ENCODE measurements at regions not wholly inside any gene's neighbourhood (a gene's known extent, or its start where the extent isn't known, plus 50 kb on each side); places are given as distances from the start of the nearest gene placed in this dataset.

- H2BK5ac ChIP-seq (ENCODE audit: low read depth, low read length): no peak overlapping the region
- H2BK120ac ChIP-seq (replicated peaks; ENCODE audit: low read depth, low read length): no peak overlapping the region
- FAIRE-seq (no peak), DNase-seq (ENCODE audit: low read depth in 1 of 2, low spot score in 2 of 2) (no peak)
- peaks cover 0 to 4% (median 1%) of the 10 kb centered on the region in 4 experiments; a peak in 4 of 7 replicates for H3K4me1 ChIP-seq (replicated peaks in 1 of 4; ENCODE audit: control insufficient read depth in 3 of 4, insufficient read depth in 4 of 4, low read length in 3 of 4)
- H3K23ac ChIP-seq (ENCODE audit: insufficient read length): no peak overlapping the region
- no peak overlapping the region for H2AK5ac ChIP-seq (ENCODE audit: low read depth, low read length)
- no peaks in the 10 kb centered on the region for H4K20me1 ChIP-seq (replicated peaks in 1 of 2; ENCODE audit: control insufficient read depth in 1 of 2, insufficient read depth in 2 of 2, low read length in 2 of 2)
- no peak overlapping the region for H3K18ac ChIP-seq (ENCODE audit: extremely low read depth, low read length)
- ChIA-PET POLR2A (ENCODE audit: partially characterized antibody) (no interaction called here), CTCF (ENCODE audit: partially characterized antibody) (interaction anchor here (1.2 kb wide), 1 partner anchor 8 kb away, joined by 4 read pairs; no protein-coding TSS in a partner anchor)
- H3K14ac ChIP-seq (ENCODE audit: insufficient read length): no peak overlapping the region
- no peaks in the 10 kb centered on the region for H3K79me2 ChIP-seq (ENCODE audit: control insufficient read depth in 1 of 2, insufficient read depth in 2 of 2, low read length in 2 of 2)
- H2BK20ac ChIP-seq (ENCODE audit: low read length): no peak overlapping the region
- H3K4me3 ChIP-seq (ENCODE audit: extremely low read depth in 1 of 4, insufficient read depth in 2 of 4, low read depth in 3 of 4, low read length in 4 of 4): no peak overlapping the region
- no peaks in the 10 kb centered on the region; a peak in 1 of 7 replicates for H3K27me3 ChIP-seq (replicated peaks in 1 of 4; ENCODE audit: control insufficient read depth in 3 of 4, extremely low read depth in 1 of 4, insufficient read depth in 3 of 4, low read length in 3 of 4)
- WGBS, 2 experiments (ENCODE audit: extremely low coverage in 1 of 2, insufficient coverage in 1 of 2, insufficient read length in 1 of 2, insufficient replicate concordance in 2 of 2, low coverage in 1 of 2, low lambda C conversion rate in 2 of 2, missing lambda C conversion rate in 1 of 2): 95% methylated on average over 4 of the region's 4 CpGs; no CpG with 5 or more reads in 1 of the 2 experiments
- no peak overlapping the region for H2BK15ac ChIP-seq (ENCODE audit: low read length)
- H3K27ac ChIP-seq (ENCODE audit: low read depth, low read length): no peak overlapping the region
- H3K4ac ChIP-seq (replicated peaks; ENCODE audit: insufficient read length, low read depth, low read length): no peak overlapping the region
- no peaks in the 10 kb centered on the region for H3K9me3 ChIP-seq (ENCODE audit: insufficient read depth in 2 of 2, low read depth in 1 of 2, low read length in 1 of 2)
- H4K91ac ChIP-seq (replicated peaks; ENCODE audit: insufficient read length, low read length): no peak overlapping the region
- no peak overlapping the region for H3K56ac ChIP-seq (replicated peaks; ENCODE audit: insufficient read length, low read depth, low read length)
- H2AFZ ChIP-seq (ENCODE audit: low read length): no peak overlapping the region
- H4K8ac ChIP-seq (ENCODE audit: extremely low read depth, insufficient read depth, low read length): no peak overlapping the region
- no peak overlapping the region for H3K9ac ChIP-seq (replicated peaks in 1 of 4; ENCODE audit: extremely low read depth in 1 of 4, low read depth in 3 of 4, low read length in 3 of 4)
- H3K36me3 ChIP-seq (ENCODE audit: control insufficient read depth in 2 of 4, insufficient read depth in 4 of 4, low read length in 3 of 4): no peaks in the 10 kb centered on the region
- H3K79me1 ChIP-seq (ENCODE audit: low read depth, low read length): no peaks in the 10 kb centered on the region
- no peak overlapping the region for H3K4me2 ChIP-seq (ENCODE audit: insufficient read depth in 1 of 2, low read depth in 2 of 2, low read length in 2 of 2)
- H4K5ac ChIP-seq (ENCODE audit: insufficient read length, low read depth, low read length): no peak overlapping the region
- H3K23me2 ChIP-seq (ENCODE audit: low read depth, low read length): no peaks in the 10 kb centered on the region
- no peak overlapping the region for H2BK12ac ChIP-seq (ENCODE audit: low read depth, low read length)
- TF ChIP-seq SP4 (IDR thresholded peaks at IDR 0.05; ENCODE audit: low read length) (no peak), JUND (IDR thresholded peaks at IDR 0.05; ENCODE audit: low read length) (no peak), NANOG (IDR thresholded peaks at IDR 0.05; ENCODE audit: insufficient read depth, low read depth, low read length, poor library complexity, severe bottlenecking) (no peak), GABPA (IDR thresholded peaks at IDR 0.05; ENCODE audit: borderline replicate concordance, insufficient read depth, low read length) (no peak), SIRT6 (IDR thresholded peaks at IDR 0.05; ENCODE audit: low read length) (no peak), RAD21 (IDR thresholded peaks at IDR 0.05 in 1 of 2, conservative IDR thresholded peaks at IDR 0.05 in 1 of 2; ENCODE audit: low read depth in 2 of 2, low read length in 2 of 2) (no peak), YY1 (IDR thresholded peaks at IDR 0.05; ENCODE audit: low read depth, low read length) (no peak), HDAC2 (IDR thresholded peaks at IDR 0.05; ENCODE audit: borderline replicate concordance in 1 of 2, low read depth in 2 of 2, low read length in 2 of 2) (no peak), SP1 (IDR thresholded peaks at IDR 0.05; ENCODE audit: low read depth, low read length) (no peak), CTBP2 (IDR thresholded peaks at IDR 0.05; ENCODE audit: borderline replicate concordance, insufficient read depth, insufficient read length, low read length) (no peak), CBX8 (IDR thresholded peaks at IDR 0.05; ENCODE audit: borderline replicate concordance, low read depth, low read length) (no peak), BCL11A (IDR thresholded peaks at IDR 0.05; ENCODE audit: low read depth in 2 of 2, low read length in 2 of 2) (no peak), TCF12 (IDR thresholded peaks at IDR 0.05; ENCODE audit: low read depth, low read length) (no peak), PHF8 (conservative IDR thresholded peaks at IDR 0.05; ENCODE audit: low read depth, low read length) (no peak)
These were observed 197.0 kb downstream of the MAF start for GRCh38 chr16:79403534-79403933.

Data from H1 (cell line).